ENCODE measurements at regions not wholly inside any gene's neighbourhood (a gene's known extent, or its start where the extent isn't known, plus 50 kb on each side); places are given as distances from the start of the nearest gene placed in this dataset.

- Histone ChIP-seq H3K4me1 (ENCODE audit: control insufficient read depth, insufficient read depth, low read length) (no peaks in the 10 kb centered on the region), H3K36me3 (ENCODE audit: control insufficient read depth in 2 of 2, insufficient read depth in 2 of 2, low read length in 1 of 2) (no peaks in the 10 kb centered on the region), H2AFZ (ENCODE audit: control insufficient read depth, low read depth, low read length) (no peak overlapping the region), H3K27ac (ENCODE audit: control insufficient read depth, insufficient read depth) (no peak overlapping the region), H3K9ac (ENCODE audit: control insufficient read depth, insufficient read depth, low read length) (no peak overlapping the region), H3K4me2 (ENCODE audit: control insufficient read depth, insufficient read depth) (no peak overlapping the region), H3K9me3 (replicated peaks; ENCODE audit: control insufficient read depth, insufficient read depth, low read length) (no peaks in the 10 kb centered on the region), H3K4me3 (no peak overlapping the region), H3K27me3 (replicated peaks in 1 of 2; ENCODE audit: control insufficient read depth in 2 of 2, insufficient read depth in 2 of 2, low read length in 1 of 2) (no peaks in the 10 kb centered on the region), H3K79me2 (ENCODE audit: control insufficient read depth, insufficient read depth, low read length) (no peaks in the 10 kb centered on the region), H4K20me1 (ENCODE audit: control insufficient read depth, insufficient read depth) (no peaks in the 10 kb centered on the region)
- CTCF ChIA-PET, result no interaction called here
- in situ Hi-C loops (cut with MboI), result no loop called here
- TF ChIP-seq SMARCA5 (IDR thresholded peaks at IDR 0.05) (no peak), IKZF1 (conservative IDR thresholded peaks at IDR 0.05) (no peak), ASH2L (IDR thresholded peaks at IDR 0.05; ENCODE audit: borderline replicate concordance, low read depth) (no peak), E2F4 (IDR thresholded peaks at IDR 0.05; ENCODE audit: low read depth, low read length) (no peak), YY1 (IDR thresholded peaks at IDR 0.05; ENCODE audit: low read depth, low read length) (no peak), TAF1 (IDR thresholded peaks at IDR 0.05; ENCODE audit: borderline replicate concordance, low read depth, low read length) (no peak), RUNX3 (IDR thresholded peaks at IDR 0.05; ENCODE audit: low read length) (no peak), KAT2A (conservative IDR thresholded peaks at IDR 0.05; ENCODE audit: control insufficient read depth, low read depth, low read length) (no peak), RBBP5 (conservative IDR thresholded peaks at IDR 0.05) (no peak), ZBTB33 (IDR thresholded peaks at IDR 0.05) (no peak), NFXL1 (IDR thresholded peaks at IDR 0.05; ENCODE audit: borderline replicate concordance) (no peak), IKZF2 (IDR thresholded peaks at IDR 0.05) (no peak), FOXK2 (IDR thresholded peaks at IDR 0.05) (no peak), ZBTB4 (CRISPR knock-in tag; IDR thresholded peaks at IDR 0.05) (no peak), CHD2 (IDR thresholded peaks at IDR 0.05; ENCODE audit: borderline replicate concordance, low read depth, low read length) (no peak), RELA (IDR thresholded peaks at IDR 0.05; ENCODE audit: borderline replicate concordance, partially characterized antibody) (no peak), BCL3 (IDR thresholded peaks at IDR 0.05; ENCODE audit: borderline replicate concordance, insufficient read depth, low read depth, low read length, poor library complexity, severe bottlenecking) (no peak), BCL11A (IDR thresholded peaks at IDR 0.05; ENCODE audit: low read depth, low read length) (no peak)
- intact Hi-C loops (cut with micrococcal nuclease; ENCODE audit: unreplicated experiment), result no loop called here
- RAD21 ChIA-PET (ENCODE audit: unreplicated experiment), result no interaction called here
- SMC1A ChIA-PET (ENCODE audit: uncharacterized antibody, unreplicated experiment), result no interaction called here
- FAIRE-seq, result no peak
- ATAC-seq, result no peak
- DNase-seq (ENCODE audit: low read depth, low spot score), result no peak
- BruUV-seq (replicated peaks), result no TSS peak
- 36% methylated on average over 3 of the region's 3 CpGs for WGBS (ENCODE audit: insufficient coverage, insufficient replicate concordance, low lambda C conversion rate, missing lambda C conversion rate)
- POLR2A ChIA-PET, result no interaction called here
Measured at GRCh38 chr11:98155696-98156095, 865.1 kb upstream of the CNTN5 start.

All from GM12878 (cell line).